ENCODE measurements at regions not wholly inside any gene's neighbourhood (a gene's known extent, or its start where the extent isn't known, plus 50 kb on each side); places are given as distances from the start of the nearest gene placed in this dataset.

DNA sequence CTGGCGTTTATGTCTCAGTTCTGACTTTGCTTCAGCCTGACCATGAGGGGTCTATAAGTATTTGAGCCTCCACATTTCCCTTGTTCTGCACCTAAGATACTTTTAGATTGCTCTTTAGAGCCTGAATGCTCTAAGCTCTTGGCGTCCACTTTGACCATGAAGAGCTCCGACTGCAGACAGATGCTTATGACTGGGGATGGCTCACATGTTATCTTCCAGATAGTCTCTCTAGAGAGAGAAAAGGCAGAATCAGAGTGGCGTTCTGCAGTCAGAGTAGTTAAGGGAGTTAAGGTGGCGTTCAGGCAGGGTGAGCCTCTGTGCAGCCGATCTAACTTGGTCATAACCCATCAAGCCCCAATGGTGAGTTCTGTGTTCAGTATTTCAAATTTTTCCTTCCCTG, 487.9 kb upstream of the NR2F2 start:
- H2BK5ac ChIP-seq (ENCODE audit: low read depth, low read length): no peak overlapping the region
- FAIRE-seq (no peak), DNase-seq (ENCODE audit: low read depth in 1 of 2, low spot score in 2 of 2) (no peak)
- no peak overlapping the region for H4K91ac ChIP-seq (replicated peaks; ENCODE audit: insufficient read length, low read length)
- no peak overlapping the region for H3K18ac ChIP-seq (ENCODE audit: extremely low read depth, low read length)
- H3K79me1 ChIP-seq (ENCODE audit: low read depth, low read length): no peaks in the 10 kb centered on the region
- no peak overlapping the region for H3K9ac ChIP-seq (replicated peaks in 1 of 4; ENCODE audit: extremely low read depth in 1 of 4, low read depth in 3 of 4, low read length in 3 of 4)
- no peak overlapping the region for H3K56ac ChIP-seq (replicated peaks; ENCODE audit: insufficient read length, low read depth, low read length)
- POLR2A ChIA-PET (ENCODE audit: partially characterized antibody): no interaction called here
- H3K23me2 ChIP-seq (ENCODE audit: low read depth, low read length): no peaks in the 10 kb centered on the region
- H2BK20ac ChIP-seq (ENCODE audit: low read length): no peak overlapping the region
- no peak overlapping the region for H3K14ac ChIP-seq (ENCODE audit: insufficient read length)
- H3K4me2 ChIP-seq (ENCODE audit: insufficient read depth in 1 of 2, low read depth in 2 of 2, low read length in 2 of 2): no peak overlapping the region
- no peaks in the 10 kb centered on the region for H3K9me3 ChIP-seq (ENCODE audit: insufficient read depth in 2 of 2, low read depth in 1 of 2, low read length in 1 of 2)
- H3K79me2 ChIP-seq (ENCODE audit: control insufficient read depth in 1 of 2, insufficient read depth in 2 of 2, low read length in 2 of 2): no peaks in the 10 kb centered on the region
- no peak overlapping the region for H3K4ac ChIP-seq (replicated peaks; ENCODE audit: insufficient read length, low read depth, low read length)
- CTCF ChIA-PET (ENCODE audit: partially characterized antibody): interaction anchor here (0.8 to 1.2 kb wide), 2 partner anchors 502 to 550 kb away, joined by 3 to 4 read pairs; no protein-coding TSS in a partner anchor
- H2BK120ac ChIP-seq (replicated peaks; ENCODE audit: low read depth, low read length): no peak overlapping the region
- 86% methylated on average over 6 of the region's 6 CpGs; no CpG with 5 or more reads in 1 of the 2 experiments for WGBS, 2 experiments (ENCODE audit: extremely low coverage in 1 of 2, insufficient coverage in 1 of 2, insufficient read length in 1 of 2, insufficient replicate concordance in 2 of 2, low coverage in 1 of 2, low lambda C conversion rate in 2 of 2, missing lambda C conversion rate in 1 of 2)
- no peak overlapping the region for H2BK15ac ChIP-seq (ENCODE audit: low read length)
- no peak overlapping the region for H3K23ac ChIP-seq (ENCODE audit: insufficient read length)
- no peak overlapping the region for H2AK5ac ChIP-seq (ENCODE audit: low read depth, low read length)
- H2BK12ac ChIP-seq (ENCODE audit: low read depth, low read length): no peak overlapping the region
- H4K5ac ChIP-seq (ENCODE audit: insufficient read length, low read depth, low read length): no peak overlapping the region
- no peaks in the 10 kb centered on the region for H3K27me3 ChIP-seq (replicated peaks in 1 of 4; ENCODE audit: control insufficient read depth in 3 of 4, extremely low read depth in 1 of 4, insufficient read depth in 3 of 4, low read length in 3 of 4)
- H4K8ac ChIP-seq (ENCODE audit: extremely low read depth, insufficient read depth, low read length): no peak overlapping the region
- H3K36me3 ChIP-seq (ENCODE audit: control insufficient read depth in 2 of 4, insufficient read depth in 4 of 4, low read length in 3 of 4): no peaks in the 10 kb centered on the region
- H2AFZ ChIP-seq (ENCODE audit: low read length): no peak overlapping the region
- no peak overlapping the region for H3K4me3 ChIP-seq (ENCODE audit: extremely low read depth in 1 of 4, insufficient read depth in 2 of 4, low read depth in 3 of 4, low read length in 4 of 4)
- H3K27ac ChIP-seq (ENCODE audit: low read depth, low read length): no peak overlapping the region
- no peaks in the 10 kb centered on the region for H3K4me1 ChIP-seq (replicated peaks in 1 of 4; ENCODE audit: control insufficient read depth in 3 of 4, insufficient read depth in 4 of 4, low read length in 3 of 4)
- H4K20me1 ChIP-seq (replicated peaks in 1 of 2; ENCODE audit: control insufficient read depth in 1 of 2, insufficient read depth in 2 of 2, low read length in 2 of 2): no peaks in the 10 kb centered on the region
- TF ChIP-seq KDM1A (IDR thresholded peaks at IDR 0.05; ENCODE audit: borderline replicate concordance, low read length) (no peak), RBBP5 (IDR thresholded peaks at IDR 0.05; ENCODE audit: borderline replicate concordance, low read depth, low read length) (no peak)
- TF ChIP-seq, protein P1, sequence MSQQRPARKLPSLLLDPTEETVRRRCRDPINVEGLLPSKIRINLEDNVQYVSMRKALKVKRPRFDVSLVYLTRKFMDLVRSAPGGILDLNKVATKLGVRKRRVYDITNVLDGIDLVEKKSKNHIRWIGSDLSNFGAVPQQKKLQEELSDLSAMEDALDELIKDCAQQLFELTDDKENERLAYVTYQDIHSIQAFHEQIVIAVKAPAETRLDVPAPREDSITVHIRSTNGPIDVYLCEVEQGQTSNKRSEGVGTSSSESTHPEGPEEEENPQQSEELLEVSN (IDR thresholded peaks at IDR 0.05): no peak

Data from H1 (cell line).